Panc1 (cell line): ENCODE measurements at regions not wholly inside any gene's neighbourhood (a gene's known extent, or its start where the extent isn't known, plus 50 kb on each side); places are given as distances from the start of the nearest gene placed in this dataset.

Experiments
- ATAC-seq: fragments of 200-7000 bp; cut with Tn5 transposase; 2 replicates; pipeline ENCODE4 v1.9.1; 2020; ENCODE audit warnings: mild to moderate bottlenecking, moderate library complexity
- BruUV-seq: library from RNA; stranded (reverse); fragments of 400-500 nt; replicated peaks from 2 replicates; lab custom pipeline; 2021; lab: Mats Ljungman, UMichigan
- CTCF ChIA-PET: fragments of 300-600 bp; sonication (Branson Sonifier 250); formaldehyde crosslinking; loops from one replicate; lab custom pipeline; 2022; ENCODE audit warnings: antibody characterized with exemption; lab: Charles Lee
- POLR2A ChIA-PET: fragments of 300-600 bp; sonication (Branson Sonifier 250); formaldehyde crosslinking; loops from one replicate; lab custom pipeline; 2022; ENCODE audit warnings: antibody characterized with exemption; lab: Charles Lee
- DNase-seq: peaks from one replicate; pipeline ENCODE4 v3.0.0-alpha.2; 2010; ENCODE audit warnings: low read depth, low spot score
- H3K27ac ChIP-seq: 2 replicates; pipeline ENCODE4 v1.5.1; 2011; ENCODE audit warnings: mild to moderate bottlenecking, low read length, inconsistent platforms
- H3K27me3 ChIP-seq: fragments of 200-500 bp; sonication (Bioruptor generic); 2 replicates; pipeline ENCODE4 v1.6.0; 2014; ENCODE audit warnings: low read length, inconsistent platforms; ENCODE audit not compliant: control insufficient read depth, insufficient read depth
- H3K36me3 ChIP-seq: fragments of 200-500 bp; sonication (Bioruptor generic); 2 replicates; pipeline ENCODE4 v1.5.1; 2014; ENCODE audit warnings: inconsistent platforms, mild to moderate bottlenecking, low read length, moderate library complexity; ENCODE audit not compliant: control insufficient read depth, insufficient read depth
- H3K4me1 ChIP-seq: 2 replicates; pipeline ENCODE4 v1.5.1; 2011; ENCODE audit warnings: inconsistent platforms, mild to moderate bottlenecking, low read length, moderate library complexity; ENCODE audit not compliant: control insufficient read depth, insufficient read depth
- H3K4me3 ChIP-seq, 2 experiments: 2 replicates each; pipeline ENCODE4 v1.5.1; 2011 to 2012; ENCODE audit warnings: low read depth in 2 of 2, low read length in 2 of 2, mild to moderate bottlenecking in 2 of 2, inconsistent platforms in 1 of 2, moderate library complexity in 1 of 2
- H3K9me3 ChIP-seq: fragments of 200-500 bp; sonication (Bioruptor generic); 2 replicates; pipeline ENCODE4 v1.5.1; 2014; ENCODE audit warnings: low read depth, mild to moderate bottlenecking, inconsistent platforms, low read length, moderate library complexity; ENCODE audit not compliant: control insufficient read depth, insufficient read depth
- CTCF ChIP-seq: fragments of 450-650 bp; IDR thresholded peaks from 2 replicates; pipeline ENCODE4 v1.5.1; 2017; ENCODE audit warnings: mild to moderate bottlenecking
- POLR2AphosphoS5 ChIP-seq: IDR thresholded peaks from 2 replicates; pipeline ENCODE4 v1.6.1; 2012; ENCODE audit warnings: mild to moderate bottlenecking, low read depth, low read length, moderate library complexity
- REST ChIP-seq, 2 experiments: IDR thresholded peaks; 2 replicates each; pipeline ENCODE4 v1.6.1; 2011 to 2012; ENCODE audit warnings: low read depth in 2 of 2, control low read depth in 1 of 2, low read length in 1 of 2, mild to moderate bottlenecking in 1 of 2, moderate library complexity in 1 of 2; ENCODE audit not compliant: insufficient read depth in 1 of 2
- SIN3A ChIP-seq: IDR thresholded peaks from 2 replicates; pipeline ENCODE4 v1.6.1; 2012; ENCODE audit warnings: low read depth, mild to moderate bottlenecking, low read length, moderate library complexity, borderline replicate concordance; ENCODE audit not compliant: insufficient read depth
- TCF7L2 ChIP-seq: IDR thresholded peaks from 2 replicates; pipeline ENCODE4 v1.6.1; 2011; ENCODE audit warnings: mild to moderate bottlenecking, low read depth, low read length, inconsistent platforms
- in situ Hi-C: cut with HindIII; loops from 2 replicates; pipeline ENCODE4 v1.10.0; 2016; ENCODE audit warnings: low sequenced_read_pairs, low pct_unique_long_range_greater_than_20kb
- intact Hi-C: fragments of 100-400 bp; cut with micrococcal nuclease; formaldehyde crosslinking; loops from one replicate; pipeline ENCODE4 v1.10.0; 2022; ENCODE audit not compliant: unreplicated experiment

GRCh38 chr10:129382401-129382800 lies 84.6 kb upstream of the MGMT start:
- DNase-seq (no peak), ATAC-seq (no peak)
- TF ChIP-seq POLR2AphosphoS5 (no peak), SIN3A (no peak), CTCF (no peak), REST (IDR thresholded peaks at IDR 0.05; ENCODE audit: insufficient read depth in 1 of 2, low read depth in 2 of 2, low read length in 1 of 2) (no peak), TCF7L2 (no peak)
- Histone ChIP-seq H3K27me3 (no peaks in the 10 kb centered on the region), H3K4me3 (no peak overlapping the region), H3K27ac (no peak overlapping the region), H3K4me1 (no peaks in the 10 kb centered on the region), H3K36me3 (no peaks in the 10 kb centered on the region), H3K9me3 (no peaks in the 10 kb centered on the region)
- in situ Hi-C loops: no loop called here
- ChIA-PET POLR2A (no interaction called here), CTCF (no interaction called here)
- no TSS peak for BruUV-seq
- intact Hi-C loops: no loop called here

DNA sequence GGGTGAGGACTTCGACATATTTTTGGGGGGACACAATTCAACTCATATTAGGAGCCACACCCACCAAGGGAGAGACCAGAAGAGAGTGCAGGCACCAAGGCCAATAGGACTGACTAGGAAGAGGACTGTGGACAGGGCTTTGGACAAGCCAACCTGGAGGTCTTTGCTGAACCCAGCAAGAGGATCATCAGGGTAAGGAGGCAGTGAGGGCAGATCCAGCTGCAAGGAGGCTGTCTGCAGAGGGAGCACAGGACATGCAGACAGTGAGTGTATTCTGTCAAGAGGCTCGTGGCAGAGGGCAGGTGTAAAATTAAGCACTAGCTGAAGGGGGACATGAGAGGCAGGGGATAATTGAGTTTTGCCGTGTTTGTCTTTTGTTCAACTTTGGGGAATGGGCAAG lies 83.4 kb upstream of the MGMT start:
- no peak for ATAC-seq
- no TSS peak for BruUV-seq
- H3K27ac ChIP-seq: no peak overlapping the region

More for the DNA sequence above, 83.4 kb upstream of the MGMT start:
- intact Hi-C loops: no loop called here
- Histone ChIP-seq H3K4me3 (no peak overlapping the region), H3K36me3 (no peaks in the 10 kb centered on the region), H3K27me3 (no peaks in the 10 kb centered on the region), H3K9me3 (no peaks in the 10 kb centered on the region), H3K4me1 (no peaks in the 10 kb centered on the region)
- ChIA-PET POLR2A (no interaction called here), CTCF (no interaction called here)
- no peak for DNase-seq
- in situ Hi-C loops: no loop called here
- TF ChIP-seq CTCF (no peak), TCF7L2 (no peak), REST (IDR thresholded peaks at IDR 0.05; ENCODE audit: insufficient read depth in 1 of 2, low read depth in 2 of 2, low read length in 1 of 2) (no peak), POLR2AphosphoS5 (no peak), SIN3A (no peak)
